CD4-positive, alpha-beta T cell (primary cell): ENCODE measurements at regions not wholly inside any gene's neighbourhood (a gene's known extent, or its start where the extent isn't known, plus 50 kb on each side); places are given as distances from the start of the nearest gene placed in this dataset.

ENCODE experiments used
- ATAC-seq: fragments of 200-7000 bp; cut with Tn5 transposase; one replicate; pipeline ENCODE4 v1.10.0; 2022; ENCODE audit warnings: mild to moderate bottlenecking; ENCODE audit not compliant: poor library complexity
- CTCF ChIA-PET: fragments of 350-600 bp; sonication (Branson Sonifier 250); formaldehyde crosslinking; loops from one replicate; lab custom pipeline; 2021; ENCODE audit warnings: antibody characterized with exemption, inconsistent platforms; lab: Charles Lee
- POLR2A ChIA-PET: fragments of 350-600 bp; sonication (Branson Sonifier 250); formaldehyde crosslinking; loops from one replicate; lab custom pipeline; 2021; ENCODE audit warnings: antibody characterized with exemption, inconsistent platforms; lab: Charles Lee
- DNase-seq, 14 experiments: peaks; one replicate each; pipeline ENCODE4 v3.0.0-alpha.2; 2013 to 2020; ENCODE audit warnings: mixed read lengths in 2 of 14
- H3K27ac ChIP-seq, 2 donors: one replicate each; pipeline versions ENCODE4 v1.5.1 to v1.7.0; 2013; ENCODE audit warnings: low read length in 2 of 2, low read depth in 1 of 2, mild to moderate bottlenecking in 1 of 2
- H3K27me3 ChIP-seq, 2 experiments: 1 replicate in 1 of 2; 2 replicates in 1 of 2; pipeline versions ENCODE4 v1.6.1 to v1.7.0; 2013; ENCODE audit warnings: low read length in 2 of 2, control low read depth in 1 of 2, mild to moderate bottlenecking in 1 of 2, moderate library complexity in 1 of 2; ENCODE audit not compliant: insufficient read depth in 2 of 2, control insufficient read depth in 1 of 2
- H3K36me3 ChIP-seq: one replicate; pipeline ENCODE4 v1.6.1; 2013; ENCODE audit warnings: low read length, control low read depth; ENCODE audit not compliant: insufficient read depth
- H3K4me1 ChIP-seq: one replicate; pipeline ENCODE4 v1.6.1; 2013; ENCODE audit warnings: low read length, control low read depth; ENCODE audit not compliant: insufficient read depth
- H3K4me3 ChIP-seq: one replicate; pipeline ENCODE4 v1.5.1; 2013; ENCODE audit warnings: mild to moderate bottlenecking, low read length, moderate library complexity
- H3K9me3 ChIP-seq, 2 experiments: 1 replicate in 1 of 2; 2 replicates in 1 of 2; pipeline versions ENCODE4 v1.6.1 to v1.7.0; 2013; ENCODE audit warnings: low read length in 2 of 2, mild to moderate bottlenecking in 2 of 2, control low read depth in 1 of 2, moderate library complexity in 1 of 2; ENCODE audit not compliant: control insufficient read depth in 1 of 2, insufficient read depth in 1 of 2
- H3K27ac Mint-ChIP-seq: one replicate; pipeline ENCODE4 v1.8.0; 2020; ENCODE audit warnings: mixed read lengths
- H3K27me3 Mint-ChIP-seq: one replicate; pipeline ENCODE4 v1.8.0; 2021; ENCODE audit warnings: mixed read lengths
- H3K36me3 Mint-ChIP-seq: one replicate; pipeline ENCODE4 v1.8.0; 2021; ENCODE audit warnings: low read depth, mixed read lengths
- H3K4me1 Mint-ChIP-seq: one replicate; pipeline ENCODE4 v1.8.0; 2021; ENCODE audit warnings: low read depth, mixed read lengths
- H3K4me3 Mint-ChIP-seq: one replicate; pipeline ENCODE4 v1.8.0; 2020; ENCODE audit warnings: mild to moderate bottlenecking, mixed read lengths
- H3K9me3 Mint-ChIP-seq: one replicate; pipeline ENCODE4 v1.8.0; 2020; ENCODE audit warnings: mixed read lengths
- intact Hi-C, 2 experiments: fragments of 100-400 bp; cut with DNase I in 1 of 2; cut with micrococcal nuclease in 1 of 2; formaldehyde crosslinking; loops; one replicate each; pipeline versions ENCODE4 v1.15.1 to v1.9.0; 2023 to 2025; cut with DNase I, micrococcal nuclease
- TF ChIP-seq, protein P1 (sequence below): fragments of 200-600 bp; IDR thresholded peaks from one replicate; pipeline ENCODE4 v1.8.0; 2022; ENCODE audit warnings: antibody characterized with exemption, mild to moderate bottlenecking

DNA sequence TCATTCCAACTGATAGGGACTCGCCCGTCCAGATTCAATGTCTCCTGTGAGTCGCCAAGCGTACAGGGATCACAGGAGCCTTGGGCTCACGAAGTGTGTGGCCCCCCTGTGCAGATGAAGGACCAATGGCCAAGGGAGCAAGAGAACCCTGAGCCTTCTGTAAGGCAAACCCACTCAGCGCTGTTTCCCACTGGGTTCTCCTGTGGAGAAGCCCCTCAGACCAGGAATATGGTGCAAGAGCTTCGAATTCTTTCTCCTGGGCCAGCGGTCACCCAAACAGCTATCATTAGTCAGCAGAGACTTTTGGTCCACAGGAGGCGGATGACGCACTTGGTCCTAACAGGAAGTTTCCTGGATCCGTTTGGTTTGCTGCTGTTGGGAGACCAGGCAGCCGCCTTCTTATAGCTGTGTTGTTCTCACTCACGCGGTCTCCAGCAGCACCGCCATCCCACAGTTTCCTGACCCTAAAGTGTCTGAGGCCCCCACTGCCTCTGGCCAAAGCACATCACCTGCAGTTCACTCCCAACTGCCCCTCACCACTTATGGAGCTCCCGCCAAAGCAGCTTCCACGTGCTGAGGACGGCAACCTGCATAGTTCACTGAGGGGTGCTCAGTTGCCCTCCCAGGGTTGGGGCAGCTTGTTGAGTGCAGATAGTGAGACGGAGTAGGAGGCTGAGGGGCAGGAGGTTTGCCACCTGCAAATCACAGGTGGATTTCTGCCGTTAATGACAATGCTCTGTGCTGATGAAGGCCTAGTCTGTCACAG is 268.6 kb downstream of the ERMARD start:
- Mint-ChIP-seq H3K27me3 (peaks cover 39% of the 10 kb centered on the region), H3K9me3 (no peaks in the 10 kb centered on the region), H3K27ac (no peak overlapping the region), H3K4me3 (no peak overlapping the region), H3K36me3 (no peaks in the 10 kb centered on the region), H3K4me1 (no peaks in the 10 kb centered on the region)
- intact Hi-C loops, result no loop called here
- Histone ChIP-seq H3K4me1 (no peaks in the 10 kb centered on the region), H3K27ac (no peak overlapping the region), H3K36me3 (no peaks in the 10 kb centered on the region), H3K9me3 (no peaks in the 10 kb centered on the region), H3K27me3 (peaks cover 0 to 13% of the 10 kb centered on the region in 2 experiments), H3K4me3 (no peak overlapping the region)
- DNase-seq, result no peak
- TF ChIP-seq, protein P1, sequence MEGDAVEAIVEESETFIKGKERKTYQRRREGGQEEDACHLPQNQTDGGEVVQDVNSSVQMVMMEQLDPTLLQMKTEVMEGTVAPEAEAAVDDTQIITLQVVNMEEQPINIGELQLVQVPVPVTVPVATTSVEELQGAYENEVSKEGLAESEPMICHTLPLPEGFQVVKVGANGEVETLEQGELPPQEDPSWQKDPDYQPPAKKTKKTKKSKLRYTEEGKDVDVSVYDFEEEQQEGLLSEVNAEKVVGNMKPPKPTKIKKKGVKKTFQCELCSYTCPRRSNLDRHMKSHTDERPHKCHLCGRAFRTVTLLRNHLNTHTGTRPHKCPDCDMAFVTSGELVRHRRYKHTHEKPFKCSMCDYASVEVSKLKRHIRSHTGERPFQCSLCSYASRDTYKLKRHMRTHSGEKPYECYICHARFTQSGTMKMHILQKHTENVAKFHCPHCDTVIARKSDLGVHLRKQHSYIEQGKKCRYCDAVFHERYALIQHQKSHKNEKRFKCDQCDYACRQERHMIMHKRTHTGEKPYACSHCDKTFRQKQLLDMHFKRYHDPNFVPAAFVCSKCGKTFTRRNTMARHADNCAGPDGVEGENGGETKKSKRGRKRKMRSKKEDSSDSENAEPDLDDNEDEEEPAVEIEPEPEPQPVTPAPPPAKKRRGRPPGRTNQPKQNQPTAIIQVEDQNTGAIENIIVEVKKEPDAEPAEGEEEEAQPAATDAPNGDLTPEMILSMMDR, result no peak
- no peak for ATAC-seq
- ChIA-PET CTCF (no interaction called here), POLR2A (no interaction called here)

DNA sequence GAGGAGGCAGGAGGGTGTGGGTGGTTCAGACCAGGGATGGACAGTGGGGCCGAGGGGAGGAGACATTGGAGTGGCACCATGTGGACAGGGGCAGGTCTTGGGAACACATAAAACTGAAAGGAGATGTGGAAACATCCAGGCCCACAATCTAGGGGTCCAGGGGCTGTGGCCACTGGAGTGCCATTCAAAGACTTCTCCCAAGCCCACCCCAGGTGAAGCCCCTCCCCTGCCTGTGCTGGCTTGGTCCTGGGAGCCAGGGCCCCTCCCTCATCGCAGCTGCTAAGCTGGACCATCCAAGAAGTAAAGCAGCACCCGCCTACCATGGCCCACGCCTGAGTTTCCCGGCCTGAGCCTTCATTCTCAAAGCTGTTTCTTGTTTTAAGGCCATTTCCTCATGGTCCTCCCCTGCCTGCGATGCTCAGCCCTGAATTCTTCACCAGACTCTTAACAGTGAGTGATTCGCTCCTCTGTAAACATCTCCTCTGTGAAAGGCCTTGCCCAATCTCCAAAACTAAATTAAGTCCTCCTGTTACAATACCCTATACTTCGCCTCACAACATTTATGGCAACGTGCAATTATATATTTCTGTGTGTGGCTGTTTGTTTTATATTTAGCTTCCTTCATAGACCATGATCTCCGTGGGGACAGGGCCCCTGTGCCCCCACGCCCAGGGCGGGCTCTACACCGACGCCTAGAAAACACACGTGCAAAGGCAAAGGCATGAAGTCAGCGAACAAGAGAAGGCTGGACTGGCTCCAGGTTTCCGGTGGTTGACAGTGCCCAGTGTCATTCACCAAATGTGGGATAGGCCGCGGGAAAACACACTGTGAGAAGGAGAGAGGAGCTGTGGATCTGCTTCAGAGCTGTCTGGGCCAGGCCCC is 267.8 kb downstream of the ERMARD start:
- Histone ChIP-seq H3K4me3 (no peak overlapping the region), H3K27me3 (peaks cover 0 to 13% of the 10 kb centered on the region in 2 experiments), H3K36me3 (no peaks in the 10 kb centered on the region), H3K4me1 (no peaks in the 10 kb centered on the region), H3K27ac (no peak overlapping the region), H3K9me3 (no peaks in the 10 kb centered on the region)
- Mint-ChIP-seq H3K36me3 (no peaks in the 10 kb centered on the region), H3K4me3 (no peak overlapping the region), H3K27ac (no peak overlapping the region), H3K9me3 (no peaks in the 10 kb centered on the region), H3K27me3 (peaks cover 38% of the 10 kb centered on the region), H3K4me1 (no peaks in the 10 kb centered on the region)
- ChIA-PET POLR2A (no interaction called here), CTCF (no interaction called here)
- intact Hi-C loops, result no loop called here
- no peak for ATAC-seq
- DNase-seq, result no peak
- TF ChIP-seq, protein P1, result no peak

DNA sequence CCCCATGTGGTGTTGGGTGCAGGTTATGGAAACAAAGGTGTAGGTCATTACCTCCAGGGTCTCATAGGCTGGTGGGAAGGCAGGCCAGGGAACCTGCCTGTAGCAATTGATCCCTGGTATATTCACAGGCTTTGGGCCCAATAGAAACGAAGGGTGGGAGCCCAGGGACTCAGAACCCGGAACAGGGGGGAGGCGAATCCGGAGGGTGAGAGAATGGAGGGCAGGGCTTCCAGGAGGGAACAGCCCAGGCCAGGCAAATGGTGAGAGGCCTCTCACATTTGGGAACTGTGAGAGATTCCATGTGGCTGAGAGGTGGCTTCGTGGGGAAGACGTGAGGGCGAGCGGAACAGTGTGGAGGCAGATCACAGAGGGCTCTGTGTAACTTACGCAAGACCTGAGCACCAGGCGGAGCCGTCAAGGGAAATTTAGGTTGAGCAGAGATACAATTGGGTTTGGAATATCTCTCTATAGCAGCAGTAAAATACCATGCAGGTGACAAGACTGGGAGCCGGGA is 267.1 kb downstream of the ERMARD start:
- TF ChIP-seq, protein P1, result no peak
- Histone ChIP-seq H3K27ac (no peak overlapping the region), H3K36me3 (no peaks in the 10 kb centered on the region), H3K9me3 (no peaks in the 10 kb centered on the region), H3K4me1 (no peaks in the 10 kb centered on the region), H3K4me3 (no peak overlapping the region), H3K27me3 (peaks cover 2 to 18% of the 10 kb centered on the region in 2 experiments)
- intact Hi-C loops, result no loop called here
- ChIA-PET POLR2A (no interaction called here), CTCF (no interaction called here)
- Mint-ChIP-seq H3K4me3 (no peak overlapping the region), H3K4me1 (no peaks in the 10 kb centered on the region), H3K36me3 (no peaks in the 10 kb centered on the region), H3K27ac (no peak overlapping the region), H3K9me3 (no peaks in the 10 kb centered on the region), H3K27me3 (peaks cover 41% of the 10 kb centered on the region)
- DNase-seq (no peak), ATAC-seq (no peak)
